ES-I3 (cell line): ENCODE measurements at regions not wholly inside any gene's neighbourhood (a gene's known extent, or its start where the extent isn't known, plus 50 kb on each side); places are given as distances from the start of the nearest gene placed in this dataset.

ENCODE experiments used
- H3K36me3 ChIP-seq: 2 replicates; pipeline ENCODE4 v1.6.1; 2013; ENCODE audit warnings: mild to moderate bottlenecking, low read length, control low read depth, moderate library complexity; ENCODE audit not compliant: insufficient read depth
- H3K4me1 ChIP-seq: 2 replicates; pipeline ENCODE4 v1.6.1; 2013; ENCODE audit warnings: mild to moderate bottlenecking, control low read depth, low read length; ENCODE audit not compliant: insufficient read depth
- H3K9ac ChIP-seq: 2 replicates; pipeline ENCODE4 v1.6.1; 2013; ENCODE audit warnings: low read depth, mild to moderate bottlenecking, low read length, moderate library complexity
- H3K9me3 ChIP-seq: 2 replicates; pipeline ENCODE4 v1.6.1; 2013; ENCODE audit warnings: mild to moderate bottlenecking, low read length, moderate library complexity; ENCODE audit not compliant: control insufficient read depth, insufficient read depth

GRCh38 chr2:122831649-122832048 is 1076.2 kb downstream of the TSN start:
- H3K36me3 ChIP-seq = no peaks in the 10 kb centered on the region
- no peaks in the 10 kb centered on the region for H3K4me1 ChIP-seq
- no peaks in the 10 kb centered on the region for H3K9me3 ChIP-seq
- no peak overlapping the region for H3K9ac ChIP-seq

GRCh38 chr2:122843503-122843902 is 1088.1 kb downstream of the TSN start:
- Histone ChIP-seq H3K9ac (no peak overlapping the region), H3K4me1 (no peaks in the 10 kb centered on the region), H3K36me3 (no peaks in the 10 kb centered on the region), H3K9me3 (no peaks in the 10 kb centered on the region; the same call in 1 of the 2 replicates)

GRCh38 chr2:122851161-122851560 is 1095.7 kb downstream of the TSN start:
- Histone ChIP-seq H3K4me1 (no peaks in the 10 kb centered on the region), H3K9me3 (no peaks in the 10 kb centered on the region), H3K9ac (no peak overlapping the region), H3K36me3 (no peaks in the 10 kb centered on the region)

GRCh38 chr2:122851972-122852531 is 1096.6 kb downstream of the TSN start:
- H3K9ac ChIP-seq = no peak overlapping the region
- H3K36me3 ChIP-seq = no peaks in the 10 kb centered on the region
- H3K4me1 ChIP-seq = no peaks in the 10 kb centered on the region
- no peaks in the 10 kb centered on the region for H3K9me3 ChIP-seq

- no peak overlapping the region for H3K9ac ChIP-seq
Measured at GRCh38 chr2:122856696-122857095, 1101.2 kb downstream of the TSN start.

GRCh38 chr2:122858075-122858702 is 1102.7 kb downstream of the TSN start:
- H3K4me1 ChIP-seq = no peaks in the 10 kb centered on the region
- no peaks in the 10 kb centered on the region for H3K9me3 ChIP-seq
- no peak overlapping the region for H3K9ac ChIP-seq
- no peaks in the 10 kb centered on the region for H3K36me3 ChIP-seq

More at GRCh38 chr2:122856696-122857095, 1101.2 kb downstream of the TSN start:
- Histone ChIP-seq H3K9me3 (no peaks in the 10 kb centered on the region), H3K36me3 (no peaks in the 10 kb centered on the region), H3K4me1 (no peaks in the 10 kb centered on the region)

GRCh38 chr2:122858813-122859212 is 1103.4 kb downstream of the TSN start:
- Histone ChIP-seq H3K9ac (no peak overlapping the region), H3K4me1 (no peaks in the 10 kb centered on the region), H3K9me3 (no peaks in the 10 kb centered on the region), H3K36me3 (no peaks in the 10 kb centered on the region)

GRCh38 chr2:122859260-122859659 is 1103.8 kb downstream of the TSN start:
- no peaks in the 10 kb centered on the region for H3K36me3 ChIP-seq
- H3K9me3 ChIP-seq = no peaks in the 10 kb centered on the region
- no peaks in the 10 kb centered on the region for H3K4me1 ChIP-seq
- no peak overlapping the region for H3K9ac ChIP-seq

- Histone ChIP-seq H3K36me3 (no peaks in the 10 kb centered on the region), H3K9me3 (no peaks in the 10 kb centered on the region), H3K4me1 (no peaks in the 10 kb centered on the region), H3K9ac (no peak overlapping the region)
Measured at GRCh38 chr2:122863532-122863931, 1108.1 kb downstream of the TSN start.

- no peaks in the 10 kb centered on the region for H3K4me1 ChIP-seq
- H3K9me3 ChIP-seq = no peaks in the 10 kb centered on the region
- H3K36me3 ChIP-seq = no peaks in the 10 kb centered on the region
- H3K9ac ChIP-seq = no peak overlapping the region
Measured at GRCh38 chr2:122864728-122865127, 1109.3 kb downstream of the TSN start.

GRCh38 chr2:122866095-122866494 is 1110.6 kb downstream of the TSN start:
- no peaks in the 10 kb centered on the region for H3K9me3 ChIP-seq
- H3K9ac ChIP-seq = no peak overlapping the region
- no peaks in the 10 kb centered on the region for H3K4me1 ChIP-seq
- H3K36me3 ChIP-seq = no peaks in the 10 kb centered on the region

GRCh38 chr2:122867941-122868340 is 1112.5 kb downstream of the TSN start:
- Histone ChIP-seq H3K36me3 (no peaks in the 10 kb centered on the region), H3K4me1 (no peaks in the 10 kb centered on the region), H3K9me3 (no peaks in the 10 kb centered on the region), H3K9ac (no peak overlapping the region)

- no peaks in the 10 kb centered on the region for H3K9me3 ChIP-seq
- H3K4me1 ChIP-seq = no peaks in the 10 kb centered on the region
- H3K36me3 ChIP-seq = no peaks in the 10 kb centered on the region
- H3K9ac ChIP-seq = no peak overlapping the region
Measured at GRCh38 chr2:122868646-122869275, 1113.3 kb downstream of the TSN start.

GRCh38 chr2:122873951-122874350 is 1118.5 kb downstream of the TSN start:
- Histone ChIP-seq H3K9ac (no peak overlapping the region), H3K4me1 (no peaks in the 10 kb centered on the region), H3K36me3 (no peaks in the 10 kb centered on the region), H3K9me3 (no peaks in the 10 kb centered on the region)
